Liver (tissue), 8 donors: ENCODE measurements at regions not wholly inside any gene's neighbourhood (a gene's known extent, or its start where the extent isn't known, plus 50 kb on each side); places are given as distances from the start of the nearest gene placed in this dataset.

Experiments used
- DNase-seq: peaks from one replicate; pipeline ENCODE4 v3.0.0-alpha.2; 2017; ENCODE audit warnings: low spot score
- H3K27ac ChIP-seq, 2 donors: one replicate each; pipeline ENCODE4 v1.7.0; 2013; ENCODE audit warnings: inconsistent platforms in 2 of 2, low read length in 2 of 2, control low read depth in 1 of 2, low read depth in 1 of 2, mild to moderate bottlenecking in 1 of 2
- H3K27me3 ChIP-seq, 4 donors: one replicate each; pipeline versions ENCODE4 v1.6.1 to v1.7.0; 2013; ENCODE audit warnings: low read length in 3 of 4, inconsistent platforms in 1 of 4, mild to moderate bottlenecking in 1 of 4, moderate library complexity in 1 of 4; ENCODE audit not compliant: control insufficient read depth in 4 of 4, insufficient read depth in 4 of 4
- H3K36me3 ChIP-seq, 4 donors: one replicate each; pipeline versions ENCODE4 v1.6.1 to v1.7.0; 2013; ENCODE audit warnings: low read length in 3 of 4, mild to moderate bottlenecking in 3 of 4, low read depth in 1 of 4, moderate library complexity in 1 of 4; ENCODE audit not compliant: control insufficient read depth in 4 of 4, insufficient read depth in 3 of 4
- H3K4me1 ChIP-seq, 4 donors: one replicate each; pipeline versions ENCODE4 v1.6.1 to v1.7.0; 2013; ENCODE audit warnings: low read length in 3 of 4, mild to moderate bottlenecking in 3 of 4, moderate library complexity in 1 of 4; ENCODE audit not compliant: control insufficient read depth in 4 of 4, insufficient read depth in 4 of 4
- H3K4me3 ChIP-seq, 3 donors: one replicate each; pipeline versions ENCODE4 v1.6.1 to v1.7.0; 2013; ENCODE audit warnings: low read length in 3 of 3, control low read depth in 1 of 3, low read depth in 1 of 3, mild to moderate bottlenecking in 1 of 3
- H3K9ac ChIP-seq, 2 donors: one replicate each; pipeline ENCODE4 v1.7.0; 2013; ENCODE audit warnings: low read length in 2 of 2, mild to moderate bottlenecking in 2 of 2, moderate library complexity in 2 of 2, control low read depth in 1 of 2, low read depth in 1 of 2
- H3K9me3 ChIP-seq, 4 donors: one replicate each; pipeline versions ENCODE4 v1.6.1 to v1.7.0; 2013; ENCODE audit warnings: low read length in 3 of 4; ENCODE audit not compliant: control insufficient read depth in 4 of 4
- CTCF ChIP-seq: fragments of 150-350 bp; IDR thresholded peaks from 2 replicates; pipeline ENCODE4 v1.5.1; 2017; ENCODE audit warnings: improper control_type of control experiment, low read depth, low read length; ENCODE audit not compliant: missing input control
- FOXA1 ChIP-seq: IDR thresholded peaks from 2 replicates; pipeline ENCODE4 v1.6.1; 2016; ENCODE audit warnings: antibody characterized with exemption
- FOXA2 ChIP-seq: IDR thresholded peaks from 2 replicates; pipeline ENCODE4 v1.6.1; 2016; ENCODE audit warnings: antibody characterized with exemption
- HNF4A ChIP-seq, 2 donors: conservative IDR thresholded peaks; 2 replicates each; pipeline ENCODE4 v1.6.1; 2016; ENCODE audit warnings: antibody characterized with exemption in 2 of 2, mild to moderate bottlenecking in 2 of 2
- HNF4G ChIP-seq: IDR thresholded peaks from 2 replicates; pipeline ENCODE4 v1.6.1; 2016; ENCODE audit warnings: antibody characterized with exemption
- JUND ChIP-seq, 2 donors: IDR thresholded peaks; 2 replicates each; pipeline ENCODE4 v1.6.1; 2016; ENCODE audit warnings: antibody characterized with exemption in 2 of 2
- MAX ChIP-seq: IDR thresholded peaks from 2 replicates; pipeline ENCODE4 v1.6.1; 2016; ENCODE audit warnings: antibody characterized with exemption
- REST ChIP-seq: IDR thresholded peaks from 2 replicates; pipeline ENCODE4 v1.6.1; 2016; ENCODE audit warnings: antibody characterized with exemption, mild to moderate bottlenecking
- RXRA ChIP-seq, 2 donors: IDR thresholded peaks; 2 replicates each; pipeline ENCODE4 v1.6.1; 2017 to 2018; ENCODE audit warnings: antibody characterized with exemption in 2 of 2, mild to moderate bottlenecking in 1 of 2
- SP1 ChIP-seq: IDR thresholded peaks from 2 replicates; pipeline ENCODE4 v1.6.1; 2018; ENCODE audit warnings: antibody characterized with exemption, mild to moderate bottlenecking
- TAF1 ChIP-seq: conservative IDR thresholded peaks from 2 replicates; pipeline ENCODE4 v1.6.1; 2016; ENCODE audit warnings: antibody characterized with exemption, mild to moderate bottlenecking
- YY1 ChIP-seq: IDR thresholded peaks from 2 replicates; pipeline ENCODE4 v1.6.1; 2016; ENCODE audit warnings: antibody characterized with exemption, mild to moderate bottlenecking
- ZBTB33 ChIP-seq: IDR thresholded peaks from 2 replicates; pipeline ENCODE4 v1.6.1; 2016; ENCODE audit warnings: antibody characterized with exemption
- WGBS: extraction: QIAGEN DNeasy Blood & Tissue Kit; methylation state at CpG from one replicate; pipeline ENCODE4 v1.1.7; 2013; 5-methylcytosine and 5-hydroxymethylcytosine counted together
- donor health status: healthy.
- donor health status: healthy.
- donor health status: healthy.
- donor health status: healthy.
- donor health status: healthy.

GRCh38 chr3:77906102-77906709, 866.3 kb downstream of the ROBO2 start:
- no peaks in the 10 kb centered on the region for H3K36me3 ChIP-seq
- 73% methylated on average over 3 of the region's 3 CpGs for WGBS
- no peaks in the 10 kb centered on the region for H3K4me1 ChIP-seq
- no peak overlapping the region for H3K9ac ChIP-seq
- no peaks in the 10 kb centered on the region for H3K27me3 ChIP-seq
- no peak for DNase-seq
- no peak overlapping the region for H3K27ac ChIP-seq
- H3K9me3 ChIP-seq, result peaks cover 0 to 3% (median 0%) of the 10 kb centered on the region in 4 donors
- TF ChIP-seq TAF1, result no peak
- no peak for TF ChIP-seq ZBTB33
- no peak for TF ChIP-seq FOXA1
- no peak for TF ChIP-seq YY1
- H3K4me3 ChIP-seq, result no peak overlapping the region

- TF ChIP-seq RXRA (IDR thresholded peaks at IDR 0.05) (peak; percentile 22 to 28), HNF4A (conservative IDR thresholded peaks at IDR 0.05) (peak; percentile 82 to 94), MAX (no peak), JUND (IDR thresholded peaks at IDR 0.05) (no peak), SP1 (peak; percentile 49), YY1 (peak; percentile 33), HNF4G (peak; percentile 86), FOXA2 (no peak), REST (no peak), CTCF (no peak), FOXA1 (no peak)
- Histone ChIP-seq H3K36me3 (no peaks in the 10 kb centered on the region), H3K4me1 (peaks cover 0 to 8% (median 4%) of the 10 kb centered on the region in 4 donors), H3K9me3 (no peaks in the 10 kb centered on the region), H3K4me3 (no peak overlapping the region), H3K9ac (no peak overlapping the region), H3K27me3 (no peaks in the 10 kb centered on the region), H3K27ac (no peak overlapping the region)
- WGBS, result 54% methylated on average over 3 of the region's 3 CpGs
- DNase-seq, result no peak
Observed at GRCh38 chr3:77913524-77914174, 873.8 kb downstream of the ROBO2 start.
